HUES64 (cell line): ENCODE measurements at regions not wholly inside any gene's neighbourhood (a gene's known extent, or its start where the extent isn't known, plus 50 kb on each side); places are given as distances from the start of the nearest gene placed in this dataset.

Source experiments
- H3K27ac ChIP-seq: 2 replicates; pipeline ENCODE4 v1.7.0; 2013; ENCODE audit warnings: low read depth, low read length, inconsistent platforms
- H3K27me3 ChIP-seq: 2 replicates; pipeline ENCODE4 v1.6.1; 2013; ENCODE audit warnings: mild to moderate bottlenecking, low read length; ENCODE audit not compliant: insufficient read depth
- H3K36me3 ChIP-seq: 2 replicates; pipeline ENCODE4 v1.6.1; 2013; ENCODE audit warnings: mild to moderate bottlenecking, low read length; ENCODE audit not compliant: insufficient read depth
- H3K4me1 ChIP-seq: 2 replicates; pipeline ENCODE4 v1.6.1; 2013; ENCODE audit warnings: mild to moderate bottlenecking, low read length, moderate library complexity; ENCODE audit not compliant: insufficient read depth
- H3K4me3 ChIP-seq: 2 replicates; pipeline ENCODE4 v1.5.1; 2013; ENCODE audit warnings: mild to moderate bottlenecking, low read length, moderate library complexity
- H3K9ac ChIP-seq: 2 replicates; pipeline ENCODE4 v1.6.1; 2013; ENCODE audit warnings: mild to moderate bottlenecking, low read depth, low read length
- H3K9me3 ChIP-seq: 2 replicates; pipeline ENCODE4 v1.6.1; 2013; ENCODE audit warnings: low read depth, low read length; ENCODE audit not compliant: insufficient read depth
- WGBS: fragments of 150-250, 120-280 bp; methylation state at CpG from one replicate; pipeline ENCODE4 v1.1.7; 2013; ENCODE audit warnings: missing lambda C conversion rate; 5-methylcytosine and 5-hydroxymethylcytosine counted together

DNA sequence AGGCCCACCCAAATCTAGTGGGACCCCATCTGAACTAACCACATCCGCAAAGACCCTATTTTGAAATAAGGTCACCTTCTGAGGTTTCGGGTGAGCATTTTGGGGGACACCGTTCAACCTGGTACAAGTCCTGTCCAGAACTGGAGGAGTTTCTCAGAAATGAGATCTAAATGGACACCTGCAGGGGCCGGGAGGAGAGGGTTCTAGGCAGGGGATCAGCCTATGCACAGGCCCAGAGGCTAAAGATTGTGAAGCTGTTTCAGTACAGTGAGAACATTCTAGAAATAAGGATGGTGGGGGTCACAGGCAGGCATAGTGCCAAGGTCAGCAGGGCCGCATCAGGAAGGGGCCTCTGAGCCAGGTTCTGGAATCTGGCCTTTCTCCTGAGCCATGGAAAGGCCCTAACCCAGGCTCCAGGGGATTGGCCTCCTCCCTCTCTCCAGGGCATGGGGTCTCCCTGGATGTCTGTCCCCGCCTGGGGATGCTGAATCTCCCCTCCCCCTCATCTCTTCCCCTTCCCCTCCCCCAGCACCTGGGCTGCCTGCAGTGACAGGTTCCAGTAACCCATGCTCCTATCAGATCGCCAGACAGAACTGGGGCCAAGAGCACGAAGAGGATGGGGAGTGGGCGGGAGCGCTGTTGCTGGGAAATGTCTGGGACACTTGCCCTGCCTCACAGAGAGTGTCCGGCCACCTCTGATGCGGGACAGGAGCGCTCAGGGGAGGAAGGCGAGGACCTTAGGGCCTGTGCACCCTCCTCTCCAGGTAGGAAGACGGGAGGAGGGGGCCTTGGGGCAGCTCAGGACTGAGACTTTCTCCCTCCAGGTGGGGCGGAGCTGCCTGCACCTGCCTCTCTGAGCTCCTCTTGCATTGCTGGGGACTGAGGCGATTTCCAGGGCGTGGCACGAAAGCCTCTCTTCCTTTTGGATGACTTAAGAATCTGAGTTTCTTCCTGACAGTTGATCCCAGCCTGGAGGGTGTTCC lies 321.4 kb upstream of the TNRC6C start:
- H3K27ac ChIP-seq = no peak overlapping the region
- 86% methylated on average over 19 of the region's 19 CpGs for WGBS
- no peaks in the 10 kb centered on the region for H3K4me1 ChIP-seq
- H3K4me3 ChIP-seq = no peak overlapping the region
- no peaks in the 10 kb centered on the region for H3K9me3 ChIP-seq
- H3K27me3 ChIP-seq = no peaks in the 10 kb centered on the region
- no peak overlapping the region for H3K9ac ChIP-seq
- no peaks in the 10 kb centered on the region for H3K36me3 ChIP-seq

DNA sequence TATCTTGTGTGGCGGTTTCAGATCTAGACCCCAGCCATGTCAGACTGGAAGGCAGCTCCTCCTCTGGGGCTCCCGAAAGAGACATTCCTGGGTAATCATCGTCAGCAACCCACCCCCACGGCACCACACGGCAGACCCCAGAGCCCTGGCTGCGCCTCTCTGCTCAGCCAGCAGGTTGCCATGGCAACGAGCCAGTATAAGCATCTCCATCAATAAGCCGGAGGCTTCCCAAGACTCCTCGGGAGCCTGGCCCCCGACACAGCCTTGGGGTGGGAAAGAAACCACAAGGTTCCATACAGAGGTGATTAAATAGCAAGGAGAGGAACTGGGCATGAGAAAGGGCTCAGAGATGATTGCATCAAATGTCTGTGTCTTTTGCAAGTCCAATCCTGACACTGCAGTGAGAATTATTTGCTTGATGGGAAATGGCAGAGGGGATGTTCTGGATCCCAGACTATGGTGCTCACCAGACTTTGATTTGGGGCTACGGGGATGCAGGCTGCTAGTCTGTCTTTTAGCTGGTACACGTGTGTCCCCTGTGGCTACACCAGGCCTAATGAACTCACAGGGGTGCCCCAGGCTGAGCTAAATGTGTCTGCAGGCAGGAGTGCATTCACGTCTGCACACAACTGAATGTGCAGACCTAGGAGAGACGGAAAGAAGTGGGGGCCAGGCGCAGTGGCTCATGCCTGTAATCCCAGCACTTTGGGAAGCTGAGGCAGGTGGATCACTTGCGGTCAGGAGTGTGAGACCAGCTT lies 320.5 kb upstream of the TNRC6C start:
- H3K27ac ChIP-seq = no peak overlapping the region
- 76% methylated on average over 16 of the region's 16 CpGs for WGBS
- H3K4me1 ChIP-seq = no peaks in the 10 kb centered on the region

DNA sequence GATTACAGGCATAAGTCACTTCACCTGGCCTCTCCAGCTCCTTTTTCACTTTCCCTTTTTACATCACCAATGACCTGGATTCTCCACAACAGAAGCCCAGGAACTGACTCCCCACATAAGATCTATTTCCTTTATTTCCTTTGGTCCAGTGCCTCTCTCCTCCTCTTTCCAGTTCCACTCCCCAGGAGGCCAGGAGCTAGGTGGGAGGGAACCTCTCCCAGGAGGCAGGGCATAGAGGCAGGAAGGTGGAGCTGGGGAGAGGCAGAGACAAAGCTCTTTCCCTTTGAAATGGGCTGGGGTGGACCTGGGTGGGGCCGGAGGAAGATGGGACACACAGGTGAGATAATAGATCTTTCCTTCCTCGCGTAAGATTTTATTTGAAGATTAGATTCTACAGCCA lies 318.3 kb upstream of the TNRC6C start:
- H3K4me3 ChIP-seq = no peak overlapping the region
- no peak overlapping the region for H3K27ac ChIP-seq
- no peaks in the 10 kb centered on the region for H3K36me3 ChIP-seq
- WGBS = 90% methylated on average over 3 of the region's 3 CpGs
- no peaks in the 10 kb centered on the region for H3K27me3 ChIP-seq
- H3K9ac ChIP-seq = no peak overlapping the region
- peaks cover 5% of the 10 kb centered on the region; the same call in 1 of the 2 replicates for H3K4me1 ChIP-seq
- no peaks in the 10 kb centered on the region for H3K9me3 ChIP-seq

More for the DNA sequence above, 320.5 kb upstream of the TNRC6C start:
- H3K36me3 ChIP-seq = no peaks in the 10 kb centered on the region
- H3K4me3 ChIP-seq = no peak overlapping the region
- H3K9ac ChIP-seq = no peak overlapping the region
- no peaks in the 10 kb centered on the region for H3K27me3 ChIP-seq
- no peaks in the 10 kb centered on the region for H3K9me3 ChIP-seq

DNA sequence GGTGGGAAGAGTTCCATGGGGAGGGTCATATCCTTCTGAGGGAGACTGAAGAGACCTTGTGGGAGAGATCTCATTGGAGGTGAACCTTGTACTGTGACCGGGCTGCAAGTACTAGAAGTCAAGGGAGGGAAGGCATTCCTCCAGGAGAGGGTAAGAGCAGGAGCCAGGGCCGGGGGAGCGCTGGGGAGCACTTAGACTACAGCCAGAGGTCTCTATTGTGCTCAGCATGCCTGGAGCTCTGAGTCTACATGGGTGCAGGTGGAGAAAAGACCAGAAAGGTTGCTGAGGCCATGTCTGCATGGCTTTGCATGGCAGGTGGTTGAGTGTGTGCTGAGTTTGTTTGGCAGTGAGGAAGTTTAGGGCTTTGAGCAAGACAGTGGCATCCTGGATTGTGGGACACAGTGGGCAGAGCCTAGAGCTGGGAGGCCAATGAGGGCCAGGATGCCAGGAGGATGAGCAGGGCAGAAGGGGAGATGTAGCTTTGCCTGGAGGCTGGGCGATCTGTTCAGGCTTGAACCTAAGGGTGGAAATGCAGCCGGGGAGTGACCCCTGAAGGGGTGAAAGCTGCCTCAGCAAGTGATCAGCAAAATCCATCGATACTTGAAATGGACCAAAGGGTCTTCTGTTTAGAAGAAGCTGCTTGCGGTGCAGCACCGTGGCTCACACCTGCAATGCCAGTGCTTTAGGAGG lies 317.4 kb upstream of the TNRC6C start:
- 83% methylated on average over 8 of the region's 8 CpGs for WGBS
- H3K4me3 ChIP-seq = no peak overlapping the region
- no peak overlapping the region for H3K27ac ChIP-seq
- H3K9me3 ChIP-seq = no peaks in the 10 kb centered on the region
- no peaks in the 10 kb centered on the region for H3K36me3 ChIP-seq
- H3K9ac ChIP-seq = no peak overlapping the region
- peaks cover 13% of the 10 kb centered on the region; the same call in 1 of the 2 replicates for H3K4me1 ChIP-seq
- H3K27me3 ChIP-seq = no peaks in the 10 kb centered on the region

DNA sequence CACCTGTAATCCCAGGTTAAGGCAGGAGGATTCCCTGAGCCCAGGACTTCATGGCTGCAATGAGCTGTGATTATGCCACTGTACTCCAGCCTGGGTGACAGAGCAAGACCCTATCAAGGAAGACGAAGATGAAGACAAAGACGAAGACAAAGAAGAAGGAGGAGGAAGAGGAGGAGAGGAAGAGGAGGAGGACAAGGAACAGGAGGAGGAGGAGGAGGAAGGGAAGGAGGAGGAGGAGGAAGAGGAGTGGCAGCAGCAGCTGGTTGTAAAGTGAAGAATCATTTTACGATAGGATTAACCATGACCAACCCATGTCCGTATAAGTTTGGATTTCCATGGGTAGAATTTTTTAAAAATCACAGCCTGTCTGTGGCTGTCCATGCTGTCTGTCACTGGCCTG lies 316.8 kb upstream of the TNRC6C start:
- no peak overlapping the region for H3K9ac ChIP-seq
- no peak overlapping the region for H3K4me3 ChIP-seq
- H3K9me3 ChIP-seq = no peaks in the 10 kb centered on the region
- H3K27ac ChIP-seq = no peak overlapping the region
- H3K36me3 ChIP-seq = no peaks in the 10 kb centered on the region
- H3K27me3 ChIP-seq = no peaks in the 10 kb centered on the region
- WGBS = 93% methylated on average over 4 of the region's 4 CpGs
- H3K4me1 ChIP-seq = peaks cover 13% of the 10 kb centered on the region; the same call in 1 of the 2 replicates

DNA sequence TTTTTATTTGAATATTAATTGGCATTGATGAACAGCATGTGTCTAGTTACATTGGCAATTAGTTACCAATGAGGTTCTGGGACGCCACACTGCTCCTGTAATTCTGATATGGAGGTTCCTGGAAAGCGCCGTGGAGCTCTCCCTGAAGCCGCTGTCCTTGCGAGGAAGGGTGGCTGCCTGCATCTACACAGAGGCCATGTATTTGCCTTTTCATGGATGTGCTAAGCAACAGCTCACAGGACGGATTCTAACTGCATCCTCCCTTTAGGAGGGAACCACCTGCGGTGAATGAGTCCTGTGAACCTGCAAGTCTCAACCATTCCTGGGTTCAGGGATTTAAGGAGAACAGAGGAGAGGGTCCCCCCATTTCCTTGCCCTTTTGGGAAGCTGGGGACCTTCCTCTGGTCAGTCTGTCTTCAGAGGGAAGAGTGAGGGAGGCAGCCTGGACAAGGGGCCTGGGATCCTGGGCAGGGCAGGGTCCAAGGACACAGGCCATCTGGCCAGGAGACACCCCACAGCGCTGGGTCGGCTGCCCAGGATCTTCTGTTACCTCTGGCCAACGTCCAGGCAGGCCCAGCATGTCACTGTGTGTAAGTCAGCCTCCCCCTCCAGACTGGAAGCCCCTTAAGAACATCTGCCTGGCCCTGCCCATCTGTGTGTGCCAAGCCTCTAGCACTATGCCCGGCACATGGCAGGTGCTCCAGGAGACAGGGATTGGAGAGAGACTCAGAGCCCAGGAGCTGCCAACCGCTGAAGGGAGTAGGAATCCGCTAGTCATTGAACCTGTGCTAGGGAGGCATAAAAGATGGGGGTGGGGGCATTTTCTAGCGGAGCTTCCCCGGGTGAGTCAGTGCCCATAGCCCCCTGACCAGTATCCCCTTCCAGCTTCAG lies 314.1 kb upstream of the TNRC6C start:
- Histone ChIP-seq H3K9ac (no peak overlapping the region), H3K27me3 (no peaks in the 10 kb centered on the region), H3K4me3 (no peak overlapping the region), H3K36me3 (no peaks in the 10 kb centered on the region), H3K4me1 (peaks cover 13% of the 10 kb centered on the region; the same call in 1 of the 2 replicates), H3K9me3 (peaks cover 3% of the 10 kb centered on the region; the same call in 1 of the 2 replicates), H3K27ac (no peak overlapping the region)
- WGBS = 80% methylated on average over 15 of the region's 15 CpGs

DNA sequence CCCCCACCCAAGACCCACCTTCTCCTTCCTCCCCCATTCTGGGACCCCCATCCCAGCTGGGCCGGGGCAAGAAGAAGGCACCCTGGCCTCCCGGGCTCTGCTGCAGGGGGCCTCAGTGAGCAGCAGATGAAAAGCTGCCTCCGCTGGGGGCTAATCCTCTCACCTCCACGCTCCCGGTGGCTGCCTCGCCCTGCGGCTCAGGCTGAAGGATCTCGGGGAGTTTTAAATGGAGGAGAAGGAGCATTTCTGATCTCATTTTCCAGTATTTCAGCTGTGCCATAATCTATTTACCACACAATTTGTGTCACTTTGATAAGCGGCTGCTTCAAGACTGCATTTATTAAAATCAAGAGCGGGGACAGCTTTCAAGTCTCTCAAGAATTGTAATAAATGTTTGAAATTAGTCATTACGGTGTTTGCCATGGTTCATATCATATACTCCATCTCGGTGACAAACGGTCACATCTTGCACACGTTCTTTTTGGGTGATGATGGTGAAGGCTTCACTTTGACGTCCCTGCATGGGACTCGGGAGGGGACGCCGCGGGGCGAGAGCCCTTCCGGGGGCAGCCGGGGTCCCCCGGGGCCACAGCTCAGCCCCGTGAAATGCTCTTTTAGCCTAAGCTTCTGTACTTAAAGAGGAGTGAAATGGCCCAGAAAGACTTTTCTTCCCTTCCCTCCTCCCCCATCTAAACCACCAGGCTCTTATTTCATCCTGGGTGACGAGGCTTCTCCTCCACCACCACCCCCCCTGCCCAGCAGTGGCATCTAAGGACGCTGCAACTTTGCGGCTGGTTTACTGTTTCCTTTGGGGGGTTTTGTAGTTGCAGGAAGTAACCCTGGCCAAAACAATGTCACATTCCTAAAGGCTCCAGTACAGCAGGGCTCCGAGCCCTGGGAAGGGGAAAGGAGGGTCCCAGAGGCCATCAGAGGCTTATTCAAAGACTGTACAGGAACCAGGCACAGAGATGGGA lies 313.1 kb upstream of the TNRC6C start:
- Histone ChIP-seq H3K4me3 (no peak overlapping the region), H3K9ac (no peak overlapping the region), H3K27me3 (no peaks in the 10 kb centered on the region)

DNA sequence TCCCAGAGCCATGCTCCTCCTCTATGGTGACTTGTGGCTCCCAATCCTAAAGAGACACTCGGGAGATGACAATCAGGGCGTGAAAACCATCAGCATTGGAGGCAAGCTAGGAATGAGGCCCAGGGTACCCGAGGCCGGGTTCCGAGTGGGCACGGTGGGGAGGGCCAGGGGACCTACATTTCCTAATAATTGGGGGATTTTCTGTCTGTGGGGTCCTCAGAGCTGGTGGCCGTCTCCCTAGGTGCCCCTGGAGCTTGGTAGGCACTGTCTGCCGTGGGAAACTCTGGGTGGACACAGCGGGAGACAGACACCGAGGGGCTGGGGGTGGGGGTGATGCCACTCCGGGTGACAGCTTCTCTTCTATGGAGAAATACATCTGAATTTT lies 312.5 kb upstream of the TNRC6C start:
- Histone ChIP-seq H3K4me3 (no peak overlapping the region), H3K36me3 (no peaks in the 10 kb centered on the region), H3K27me3 (no peaks in the 10 kb centered on the region), H3K9ac (no peak overlapping the region), H3K27ac (no peak overlapping the region), H3K9me3 (peaks cover 5% of the 10 kb centered on the region; the same call in 1 of the 2 replicates), H3K4me1 (peaks cover 13% of the 10 kb centered on the region; the same call in 1 of the 2 replicates)
- WGBS = 82% methylated on average over 11 of the region's 11 CpGs

More for the DNA sequence above, 313.1 kb upstream of the TNRC6C start:
- Histone ChIP-seq H3K9me3 (peaks cover 4% of the 10 kb centered on the region; the same call in 1 of the 2 replicates), H3K4me1 (peaks cover 13% of the 10 kb centered on the region; the same call in 1 of the 2 replicates), H3K27ac (no peak overlapping the region), H3K36me3 (no peaks in the 10 kb centered on the region)
- WGBS = 64% methylated on average over 26 of the region's 28 CpGs

DNA sequence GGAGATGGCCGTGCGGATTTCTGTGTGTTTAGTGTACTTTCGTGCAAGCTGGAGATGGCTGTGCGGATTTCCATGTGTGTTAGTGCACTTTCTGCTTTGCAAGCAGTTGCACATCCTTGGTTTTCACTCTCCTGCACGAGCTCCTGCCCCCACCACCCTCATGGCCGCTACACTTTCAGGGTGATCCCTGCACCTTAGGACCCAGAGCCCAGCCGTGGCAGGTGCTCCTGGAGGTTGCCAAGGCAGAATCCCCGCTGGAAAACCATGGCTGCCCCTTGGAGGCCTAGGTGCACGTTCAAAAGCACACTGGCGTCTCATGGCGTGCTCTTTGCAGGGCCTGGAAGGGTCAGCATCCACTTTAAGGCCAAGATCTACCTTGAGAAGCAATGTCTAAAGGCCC lies 311.0 kb upstream of the TNRC6C start:
- Histone ChIP-seq H3K4me1 (peaks cover 22% of the 10 kb centered on the region), H3K36me3 (no peaks in the 10 kb centered on the region), H3K9ac (no peak overlapping the region), H3K9me3 (peaks cover 5% of the 10 kb centered on the region; the same call in 1 of the 2 replicates), H3K27me3 (no peaks in the 10 kb centered on the region), H3K4me3 (no peak overlapping the region), H3K27ac (no peak overlapping the region)
- WGBS = 90% methylated on average over 11 of the region's 11 CpGs
